ENCODE measurements at regions not wholly inside any gene's neighbourhood (a gene's known extent, or its start where the extent isn't known, plus 50 kb on each side); places are given as distances from the start of the nearest gene placed in this dataset.

- no peak overlapping the region for H3K27ac ChIP-seq
- no peak overlapping the region for H3K4me3 ChIP-seq
- no peaks in the 10 kb centered on the region for H3K36me3 ChIP-seq
- H3K4me1 ChIP-seq = peaks cover 0 to 8% (median 0%) of the 10 kb centered on the region in 4 donors
- no peaks in the 10 kb centered on the region for H3K9me3 ChIP-seq
- H3K27me3 ChIP-seq = no peaks in the 10 kb centered on the region
- intact Hi-C loops (cut with DNase I) = no loop called here
- TF ChIP-seq POLR2A (IDR thresholded peaks at IDR 0.05) (no peak), CTCF (IDR thresholded peaks at IDR 0.05) (no peak)
- DNase-seq = no peak
- no peak for ATAC-seq
Observed at GRCh38 chr3:150165396-150166094, 194.8 kb upstream of the PFN2 start.

- H3K9me3 ChIP-seq = no peaks in the 10 kb centered on the region
- H3K27ac ChIP-seq = no peak overlapping the region
- TF ChIP-seq CTCF (IDR thresholded peaks at IDR 0.05) (no peak), POLR2A (IDR thresholded peaks at IDR 0.05) (no peak)
- H3K4me3 ChIP-seq = no peak overlapping the region
- H3K27me3 ChIP-seq = no peaks in the 10 kb centered on the region
- intact Hi-C loops (cut with DNase I) = no loop called here
- H3K36me3 ChIP-seq = no peaks in the 10 kb centered on the region
- WGBS (ENCODE audit: insufficient coverage, low coverage, low lambda C conversion rate, missing lambda C conversion rate) = 85% methylated on average over 3 of the region's 3 CpGs
- no peaks in the 10 kb centered on the region for H3K4me1 ChIP-seq
- ATAC-seq = no peak
- no peak for DNase-seq
Observed at GRCh38 chr3:150161011-150161410, 190.3 kb upstream of the PFN2 start.

GRCh38 chr3:150158943-150159625 lies 188.4 kb upstream of the PFN2 start:
- H3K4me3 ChIP-seq = no peak overlapping the region
- H3K27ac ChIP-seq = no peak overlapping the region
- H3K9me3 ChIP-seq = no peaks in the 10 kb centered on the region
- no peak for DNase-seq
- no peak for ATAC-seq
- TF ChIP-seq POLR2A (IDR thresholded peaks at IDR 0.05) (no peak), CTCF (IDR thresholded peaks at IDR 0.05) (no peak)
- no peaks in the 10 kb centered on the region for H3K27me3 ChIP-seq
- H3K4me1 ChIP-seq = no peaks in the 10 kb centered on the region
- H3K36me3 ChIP-seq = no peaks in the 10 kb centered on the region
- 77% methylated on average over 2 of the region's 3 CpGs for WGBS (ENCODE audit: insufficient coverage, low coverage, low lambda C conversion rate, missing lambda C conversion rate)
- intact Hi-C loops (cut with DNase I) = no loop called here

- H3K36me3 ChIP-seq = no peaks in the 10 kb centered on the region
- intact Hi-C loops (cut with DNase I) = no loop called here
Observed at GRCh38 chr3:150152567-150152966, 181.9 kb upstream of the PFN2 start.

More at GRCh38 chr3:150152567-150152966, 181.9 kb upstream of the PFN2 start:
- no peak overlapping the region for H3K27ac ChIP-seq
- no peaks in the 10 kb centered on the region for H3K4me1 ChIP-seq
- H3K4me3 ChIP-seq = no peak overlapping the region
- 60% methylated on average over 2 of the region's 2 CpGs for WGBS (ENCODE audit: insufficient coverage, low coverage, low lambda C conversion rate, missing lambda C conversion rate)
- H3K9me3 ChIP-seq = no peaks in the 10 kb centered on the region
- H3K27me3 ChIP-seq = no peaks in the 10 kb centered on the region
- DNase-seq (no peak), ATAC-seq (no peak)
- TF ChIP-seq CTCF (IDR thresholded peaks at IDR 0.05) (no peak), POLR2A (IDR thresholded peaks at IDR 0.05) (no peak)
